RKO (cell line): ENCODE measurements at regions not wholly inside any gene's neighbourhood (a gene's known extent, or its start where the extent isn't known, plus 50 kb on each side); places are given as distances from the start of the nearest gene placed in this dataset.
"Not testable (repeated sequence)": the region's sequence is repeated elsewhere in the genome, so short reads cannot be mapped to it uniquely, and the experiment has no call there.

ENCODE experiments used
- DNase-seq: peaks from one replicate; pipeline ENCODE4 v3.0.0-alpha.2; 2016; ENCODE audit warnings: low spot score

DNA sequence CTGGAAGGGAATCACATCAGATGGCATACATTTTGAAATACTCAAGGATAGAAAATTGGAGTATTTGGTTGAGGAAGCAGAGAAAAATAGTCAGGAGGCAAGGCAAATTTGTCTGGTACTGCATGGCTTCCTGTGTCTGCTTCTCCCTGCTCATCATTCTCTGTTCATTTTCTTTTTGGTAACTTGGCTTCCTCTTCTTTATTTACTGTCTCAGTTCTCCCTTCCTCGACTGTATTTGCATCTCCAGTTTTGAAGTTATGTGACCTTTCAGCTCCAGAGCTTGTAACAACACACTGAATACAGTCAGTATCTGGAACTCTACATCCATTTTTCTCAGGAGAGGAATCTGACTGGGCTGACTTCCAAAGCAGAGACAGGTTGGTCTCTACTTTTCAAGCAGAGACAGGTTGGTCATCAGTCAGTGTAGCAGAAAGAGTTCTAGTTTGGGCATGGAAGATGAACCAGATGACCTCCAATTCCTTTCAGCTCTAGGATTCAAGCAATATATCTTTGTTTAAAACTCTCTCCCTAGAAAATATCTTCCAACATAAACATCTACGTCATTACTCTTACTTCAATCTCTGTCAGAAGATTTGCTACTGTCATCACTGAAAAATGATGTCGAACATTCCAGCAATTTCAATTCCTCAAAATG is 571.2 kb downstream of the ADGRL2 start:
- DNase-seq: no peak

DNA sequence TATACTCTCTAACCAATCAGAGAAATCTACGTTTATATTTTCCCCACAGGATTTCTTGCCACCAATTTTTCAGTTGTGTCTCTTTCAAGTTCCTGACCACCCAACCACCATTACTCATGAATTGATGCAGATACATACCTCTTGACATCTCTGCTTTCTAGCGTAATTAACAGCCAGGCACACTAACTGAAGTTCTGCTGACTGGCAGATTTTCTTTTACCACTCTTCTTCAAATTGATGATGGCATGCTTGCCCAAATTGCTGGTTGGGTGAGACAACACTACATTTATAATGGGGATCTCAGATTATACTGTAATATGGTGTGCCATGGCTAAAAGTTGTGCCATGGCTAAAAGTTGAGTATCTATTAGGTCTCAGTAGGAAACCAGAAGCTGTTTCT is 566.7 kb downstream of the ADGRL2 start:
- no peak for DNase-seq

DNA sequence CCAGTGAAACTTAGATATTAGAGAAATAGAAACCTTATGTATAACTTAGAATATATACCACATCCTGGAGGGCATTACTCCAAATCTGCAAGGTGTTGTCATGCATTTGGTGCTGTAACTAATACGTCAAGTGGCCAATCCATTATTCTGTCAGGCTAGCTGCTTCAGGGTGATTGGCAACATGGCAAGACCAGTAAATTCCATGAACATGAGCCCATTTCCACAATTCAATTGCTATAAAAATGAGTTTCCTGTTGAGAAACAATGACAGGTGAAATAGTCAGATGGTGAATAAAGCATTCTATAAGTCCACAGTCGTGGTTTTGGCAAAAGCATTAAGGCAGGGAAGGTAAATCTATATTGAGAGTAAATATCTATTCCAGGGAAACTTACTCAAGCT is 566.0 kb downstream of the ADGRL2 start:
- DNase-seq: no peak

DNA sequence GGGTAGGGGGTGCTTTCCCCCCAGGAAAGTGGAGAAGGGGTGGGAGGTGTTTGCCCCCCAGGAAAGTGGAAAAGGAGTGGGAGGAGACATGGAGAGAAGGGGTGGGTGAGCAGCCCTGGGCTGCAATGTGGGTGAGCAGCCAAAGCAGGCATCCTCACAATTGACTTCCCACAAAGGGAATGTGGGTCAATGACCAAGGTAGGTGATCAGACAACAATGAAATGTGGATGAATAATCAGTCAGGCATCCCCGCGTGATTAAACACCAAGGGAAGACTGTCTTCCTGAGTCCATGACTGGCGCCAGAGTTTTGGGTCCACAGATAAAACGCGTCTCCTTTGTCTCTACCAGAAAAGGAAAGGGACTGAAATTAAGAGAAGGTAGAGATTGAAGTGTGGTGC is 558.8 kb downstream of the ADGRL2 start:
- DNase-seq: not testable (repeated sequence)

DNA sequence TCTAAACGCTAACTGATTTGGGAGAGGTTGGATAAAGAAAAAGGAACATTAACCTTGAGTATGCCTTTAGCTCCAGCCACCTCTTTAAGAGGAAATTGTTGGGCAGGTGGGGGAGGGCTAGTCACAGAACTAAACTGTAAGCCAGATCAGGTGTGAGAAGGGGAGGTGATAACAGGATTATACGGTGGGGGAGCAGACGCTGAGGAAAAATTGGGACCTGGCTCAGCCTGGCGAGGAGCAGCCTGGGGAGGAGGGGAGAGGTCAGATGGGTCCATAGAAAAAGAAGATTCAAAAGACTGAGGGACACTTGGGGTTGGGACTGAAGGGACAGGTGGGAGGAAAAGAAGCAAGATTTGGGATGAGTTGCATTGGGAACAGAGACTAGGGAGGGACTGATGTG is 558.0 kb downstream of the ADGRL2 start:
- DNase-seq: not testable (repeated sequence)

DNA sequence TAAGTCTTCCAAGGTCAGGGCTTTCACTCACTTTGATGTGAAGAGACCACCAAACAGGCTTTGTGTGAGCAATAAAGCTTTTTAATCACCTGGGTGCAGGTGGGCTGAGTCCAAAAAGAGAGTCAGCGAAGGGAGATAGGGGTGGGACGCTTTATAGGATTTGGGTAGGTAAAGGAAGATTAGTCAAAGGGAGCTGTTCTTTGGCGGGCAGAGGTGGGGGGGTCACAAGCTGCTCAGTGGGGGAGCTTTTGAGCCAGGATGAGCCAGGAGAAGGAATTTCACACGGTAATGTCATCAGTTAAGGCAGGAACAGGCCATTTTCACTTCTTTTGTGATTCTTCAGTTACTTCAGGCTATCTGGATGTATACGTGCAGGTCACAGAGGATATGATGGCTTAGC is 553.8 kb downstream of the ADGRL2 start:
- DNase-seq: not testable (repeated sequence)

DNA sequence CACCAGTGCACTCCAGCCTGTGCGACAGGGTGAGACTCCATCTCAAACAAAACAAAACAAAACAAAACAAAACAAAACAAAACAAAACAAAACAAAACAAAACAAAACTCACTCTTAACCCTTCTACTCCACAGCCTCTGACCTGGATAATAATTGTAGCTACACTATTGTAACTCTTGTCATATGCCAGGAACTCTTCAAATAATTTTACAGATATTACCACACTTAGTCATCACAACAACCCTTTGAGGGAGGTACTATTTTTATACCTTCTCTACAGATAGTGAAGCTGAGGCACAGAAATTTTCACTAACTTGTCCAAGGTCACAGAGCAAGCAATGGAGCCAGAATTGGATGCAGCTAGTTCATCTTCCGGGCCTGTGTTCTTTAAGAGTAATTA is 547.8 kb downstream of the ADGRL2 start:
- DNase-seq: no peak

DNA sequence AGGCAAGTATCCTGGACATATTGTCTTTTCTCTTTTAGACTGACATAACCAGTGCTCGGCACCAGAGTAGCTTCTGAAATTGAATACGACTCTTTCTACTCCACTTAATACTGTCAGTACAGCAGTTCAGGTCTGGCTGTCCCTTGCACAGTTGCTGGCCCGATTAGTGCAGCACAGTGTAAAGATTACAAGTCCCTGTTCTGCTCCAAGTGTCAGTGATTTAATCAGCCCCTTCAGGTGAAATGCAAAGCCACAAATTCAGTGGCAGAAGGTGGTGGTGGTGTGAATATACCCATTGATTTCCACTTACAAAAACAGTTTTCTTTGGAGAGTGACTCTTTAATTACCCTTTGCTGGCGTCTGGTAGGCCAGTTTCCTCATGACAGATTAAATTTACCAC is 545.4 kb downstream of the ADGRL2 start:
- DNase-seq: no peak

DNA sequence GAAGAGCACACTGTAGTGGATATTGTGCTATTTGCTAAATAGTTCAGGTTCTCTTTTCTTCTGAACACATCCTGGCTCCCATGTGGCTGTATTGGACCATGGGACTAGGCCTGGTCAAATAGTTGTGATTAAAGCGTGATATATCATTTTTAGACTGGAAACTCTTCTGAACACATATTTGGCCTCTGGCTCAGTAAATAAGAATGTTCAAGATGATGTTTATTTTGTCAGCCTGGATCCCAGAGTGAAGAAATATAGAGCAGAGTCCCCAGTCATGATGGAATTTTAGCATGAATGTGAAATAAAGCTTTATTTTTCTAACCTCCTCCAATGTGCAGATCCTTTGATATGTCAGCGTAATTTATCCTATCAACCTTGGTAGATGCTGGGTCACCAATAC is 542.6 kb downstream of the ADGRL2 start:
- DNase-seq: no peak

DNA sequence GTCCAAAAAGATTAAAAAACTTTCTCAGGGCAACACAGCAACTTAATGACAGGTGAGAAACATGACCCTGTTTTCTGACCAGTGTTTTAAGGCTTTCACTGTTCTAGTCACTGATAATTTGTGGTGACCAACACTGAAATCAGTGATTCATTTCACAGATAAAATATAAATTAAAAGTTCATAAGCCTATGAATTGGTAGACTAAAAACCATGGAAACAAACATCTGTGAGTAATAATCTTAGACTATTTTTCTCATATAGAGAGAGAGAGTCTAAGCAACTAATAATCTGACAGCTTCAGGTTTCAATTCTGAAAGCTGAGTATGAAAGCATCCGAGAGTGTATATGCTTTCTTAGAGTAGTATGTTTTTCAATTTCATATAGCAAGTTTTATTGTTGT is 536.9 kb downstream of the ADGRL2 start:
- no peak for DNase-seq

DNA sequence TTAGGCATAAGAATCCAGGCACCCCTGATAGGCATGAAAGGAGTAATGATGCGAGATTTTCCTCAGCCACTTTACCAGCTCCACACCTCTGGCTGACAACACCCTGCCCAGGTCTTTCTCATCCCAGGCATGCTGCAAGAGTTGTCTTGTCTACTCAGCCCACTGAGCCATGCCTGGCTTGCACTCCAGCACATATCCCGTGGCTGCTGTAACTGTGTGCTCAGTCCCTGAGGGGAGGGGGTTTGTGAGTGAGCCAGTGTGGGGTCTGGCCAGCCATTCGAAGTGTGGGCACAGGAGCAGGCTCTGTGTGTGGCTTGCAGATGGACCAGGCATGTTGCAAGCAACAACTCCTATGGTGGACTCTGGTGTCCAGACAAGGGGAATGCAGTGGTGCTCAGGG is 529.6 kb downstream of the ADGRL2 start:
- DNase-seq: no peak

DNA sequence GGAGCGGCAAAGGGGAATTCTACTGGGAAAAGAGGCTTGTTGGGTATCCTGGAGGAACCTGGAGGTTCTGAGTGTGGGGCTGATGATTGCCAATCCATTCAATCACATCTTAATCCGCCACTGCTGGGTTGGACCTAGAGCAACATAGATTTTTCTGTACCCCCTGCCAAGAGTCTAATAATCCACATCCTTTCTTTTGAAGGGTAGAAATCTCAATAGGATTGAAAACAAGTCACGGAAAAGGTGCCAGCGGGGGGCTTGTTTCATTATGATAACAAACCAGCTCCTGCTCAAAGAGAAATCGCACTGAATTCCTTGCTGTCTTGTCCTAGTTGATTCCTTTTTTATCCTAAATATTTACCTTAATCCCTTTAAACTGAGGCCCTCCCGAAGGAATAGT is 528.5 kb downstream of the ADGRL2 start:
- DNase-seq: no peak

DNA sequence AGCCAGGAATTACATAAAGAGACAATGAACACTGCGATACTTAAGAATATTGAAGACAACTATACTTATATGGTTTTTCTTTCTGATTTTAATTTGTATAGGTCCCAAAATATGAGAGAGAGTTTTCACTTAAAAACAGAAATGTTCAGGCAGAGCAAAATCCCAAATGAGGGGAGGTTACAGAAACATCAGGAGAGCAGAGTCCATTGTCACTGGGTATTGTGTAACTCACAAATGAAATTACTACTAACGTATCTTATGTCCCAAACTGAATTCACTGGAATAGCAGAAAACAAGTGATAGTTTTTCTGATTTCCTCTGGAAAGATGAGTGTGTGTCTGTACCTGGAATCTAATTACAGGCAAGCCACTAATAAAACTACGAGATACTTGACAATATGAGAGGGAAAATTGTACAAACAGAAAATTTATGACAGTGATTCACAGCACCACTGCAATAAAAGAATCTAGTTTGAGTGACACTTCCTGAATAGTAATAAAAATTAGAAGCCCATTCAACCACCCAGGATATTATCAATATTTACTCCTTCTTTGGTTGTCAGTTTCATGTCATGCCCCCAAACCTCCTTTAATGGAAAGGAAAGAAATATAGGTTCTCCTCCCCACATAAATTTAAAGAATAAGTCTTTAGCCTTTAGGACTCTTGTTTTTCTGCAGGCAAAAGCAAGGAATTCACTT is 522.6 kb downstream of the ADGRL2 start:
- DNase-seq: no peak

DNA sequence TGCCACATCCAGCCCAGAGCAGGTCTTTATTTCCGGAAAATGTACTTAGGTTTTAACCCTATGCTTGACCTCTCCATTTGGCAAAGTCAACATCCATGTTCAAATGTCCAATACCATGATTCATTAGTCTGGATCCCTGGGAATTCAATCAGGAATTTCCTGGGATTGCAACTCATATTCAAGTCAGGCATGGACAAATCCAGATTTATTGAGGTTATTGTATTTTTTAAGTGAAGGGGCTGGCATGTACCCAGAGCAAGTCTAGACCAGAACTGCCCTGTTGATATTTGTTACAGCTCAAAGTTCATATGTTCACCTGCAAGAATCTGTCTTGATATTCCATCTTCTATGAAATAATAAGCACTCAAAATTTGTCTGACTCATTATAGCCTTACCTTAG is 521.1 kb downstream of the ADGRL2 start:
- no peak for DNase-seq

DNA sequence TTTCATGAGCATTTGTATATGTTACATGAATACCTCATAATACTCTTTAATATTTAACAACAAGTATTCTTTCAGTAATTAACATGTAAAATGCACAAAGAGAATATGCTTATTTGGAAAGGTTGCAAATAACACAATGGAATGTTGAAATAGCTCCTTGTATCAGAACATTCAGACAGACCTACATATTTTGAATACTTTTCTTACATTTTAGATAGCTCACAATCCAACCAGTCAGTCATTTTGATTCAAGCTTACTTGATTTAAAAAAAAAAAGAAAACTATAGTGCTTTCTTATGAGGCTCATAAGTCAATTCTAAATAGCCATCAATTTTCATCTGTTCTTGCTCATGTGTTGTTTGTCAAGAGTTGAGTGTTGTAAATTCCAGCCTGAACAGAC is 518.8 kb downstream of the ADGRL2 start:
- DNase-seq: no peak

DNA sequence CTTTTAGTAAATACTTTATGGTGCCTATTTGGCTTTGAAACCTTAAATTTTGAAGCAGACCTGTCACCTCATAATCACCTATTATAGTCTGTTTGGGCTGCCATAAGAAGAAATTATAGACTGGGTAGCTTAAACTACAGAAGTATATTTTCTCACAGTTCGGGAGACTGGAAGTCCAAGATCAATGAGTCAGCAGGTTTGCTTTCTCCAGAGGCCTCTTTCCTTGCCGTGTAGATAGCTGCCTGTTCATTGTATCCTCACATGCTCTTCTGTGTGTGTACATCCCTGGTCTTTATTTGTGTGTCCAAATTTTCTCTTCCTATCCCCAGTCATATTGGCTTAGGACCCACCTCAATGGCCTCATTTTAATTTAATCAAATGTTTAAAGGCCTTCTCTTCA is 518.2 kb downstream of the ADGRL2 start:
- no peak for DNase-seq

DNA sequence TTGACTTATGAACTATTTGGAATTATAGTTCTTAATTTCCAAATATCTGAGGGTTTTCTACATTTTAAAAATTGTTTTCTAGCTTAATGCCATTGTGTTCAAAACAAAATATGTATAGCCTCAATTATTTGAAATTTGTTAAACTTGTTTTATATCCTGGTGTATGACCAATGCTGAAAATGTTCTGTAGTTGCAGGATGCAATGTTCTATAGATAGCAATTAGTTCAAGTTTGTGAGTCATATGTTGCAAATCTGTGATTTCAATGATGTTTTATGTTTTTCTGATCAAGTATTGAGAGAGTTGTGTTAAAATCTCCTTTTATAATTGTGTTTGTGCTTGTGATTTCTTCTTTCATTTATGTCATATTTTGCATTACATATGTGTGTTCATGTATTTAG is 517.5 kb downstream of the ADGRL2 start:
- no peak for DNase-seq

DNA sequence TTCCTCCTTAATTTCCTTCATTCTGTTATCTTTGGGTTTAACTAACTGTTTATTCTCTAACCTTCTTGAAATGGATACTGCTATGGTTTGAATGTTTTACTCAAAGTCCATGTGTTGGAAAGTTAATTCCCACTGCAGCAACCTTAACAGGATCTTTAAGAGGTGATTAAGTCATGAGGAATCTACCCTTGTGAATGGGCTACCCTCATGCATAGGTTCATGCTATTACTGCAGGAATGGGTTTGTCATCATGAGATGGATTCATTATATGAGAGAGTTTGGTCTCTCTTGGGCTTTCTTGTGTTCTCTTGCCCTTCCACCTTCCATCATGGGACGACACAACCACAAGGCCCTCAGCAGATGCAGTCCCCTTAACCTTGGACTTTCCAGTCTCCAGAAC is 516.9 kb downstream of the ADGRL2 start:
- peak; percentile 1 for DNase-seq

DNA sequence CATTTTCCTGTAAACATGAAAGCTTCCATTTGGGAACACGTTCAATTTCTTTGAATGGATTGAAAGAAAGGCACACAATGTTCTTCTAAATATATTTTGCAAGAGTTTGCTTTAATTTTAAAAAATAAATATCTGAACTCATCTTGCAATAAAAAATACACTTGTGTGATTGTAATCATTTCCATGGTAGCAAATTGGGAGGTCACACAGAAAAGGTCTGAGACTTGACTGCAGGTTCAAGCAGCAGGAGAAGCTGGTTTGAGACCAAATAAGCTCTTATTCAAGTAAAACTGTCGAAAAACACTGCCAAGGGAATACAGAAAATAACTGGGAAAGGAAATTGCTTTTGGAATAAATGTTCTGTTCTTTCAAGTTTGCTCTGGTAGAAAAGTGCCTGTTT is 498.9 kb downstream of the ADGRL2 start:
- DNase-seq: no peak

DNA sequence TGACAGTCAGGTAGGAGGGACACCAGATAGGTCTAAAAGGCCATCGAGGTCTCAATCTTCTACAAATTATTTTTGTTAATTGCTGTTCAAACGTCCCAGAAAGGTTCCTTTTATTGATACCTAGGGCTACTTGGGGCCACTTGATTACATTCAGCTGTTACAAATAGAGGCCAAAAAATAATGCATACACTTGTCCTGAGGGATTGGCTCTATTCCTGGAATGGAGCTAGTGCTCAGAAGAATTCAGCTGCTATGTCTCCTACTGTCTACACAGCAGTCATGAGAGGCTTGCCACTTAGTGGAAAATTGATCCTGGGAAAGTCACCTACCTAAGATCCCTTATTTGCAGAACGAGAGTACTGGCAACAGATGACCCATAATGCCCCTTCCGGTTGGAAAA is 498.3 kb downstream of the ADGRL2 start:
- DNase-seq: no peak

DNA sequence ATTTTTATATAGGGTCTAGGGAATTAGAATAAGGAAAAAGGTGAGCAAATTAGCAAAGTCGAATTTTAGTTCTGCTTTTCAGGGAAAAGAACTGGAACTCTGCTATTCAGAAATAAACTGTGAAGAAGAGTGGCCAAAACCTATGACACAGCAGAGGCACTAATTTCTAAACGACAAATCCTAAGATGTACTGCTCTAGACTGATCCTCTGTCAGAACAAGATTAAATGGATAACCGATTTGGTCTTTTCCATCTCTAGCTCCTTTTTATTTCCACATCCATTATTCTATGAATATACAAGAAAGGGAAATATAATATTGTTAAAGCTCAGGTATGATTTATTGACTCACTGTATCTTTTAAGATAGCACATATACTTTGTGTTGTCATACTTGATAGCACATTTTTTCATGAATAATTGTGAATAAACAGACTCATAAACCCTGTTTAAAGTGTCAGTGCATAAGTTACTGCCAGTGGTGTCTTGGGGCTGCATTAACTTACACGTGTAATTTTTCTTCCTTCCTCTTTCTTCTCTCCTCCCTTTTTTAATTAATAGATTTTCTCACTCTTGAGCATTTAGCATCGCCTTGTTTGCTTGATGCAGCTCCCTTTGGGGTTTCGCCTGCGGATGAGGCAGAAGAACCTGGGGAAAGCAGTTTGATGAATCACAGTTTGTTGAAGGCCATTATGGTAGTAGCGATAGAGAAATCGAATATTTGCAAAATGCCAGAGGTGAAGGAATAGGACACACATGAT is 496.6 kb downstream of the ADGRL2 start:
- no peak for DNase-seq

DNA sequence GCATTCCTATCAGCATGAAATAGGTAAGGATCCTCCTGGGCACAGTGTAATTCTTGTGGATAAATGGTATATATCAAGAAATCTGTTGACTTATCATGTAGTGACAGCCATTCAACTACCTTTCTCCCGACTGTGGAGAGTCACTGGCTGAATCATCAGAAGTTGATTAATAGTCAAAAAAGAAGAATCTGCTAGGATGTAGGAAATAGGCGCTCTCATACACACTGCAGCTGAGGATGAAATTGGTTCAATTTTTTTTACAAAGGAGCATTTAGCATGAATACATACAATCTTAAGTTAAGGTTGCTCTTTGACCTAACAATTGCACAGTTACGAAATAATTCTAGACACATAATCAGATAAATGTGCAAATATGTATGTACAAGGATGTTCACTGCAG is 486.8 kb downstream of the ADGRL2 start:
- DNase-seq: no peak

DNA sequence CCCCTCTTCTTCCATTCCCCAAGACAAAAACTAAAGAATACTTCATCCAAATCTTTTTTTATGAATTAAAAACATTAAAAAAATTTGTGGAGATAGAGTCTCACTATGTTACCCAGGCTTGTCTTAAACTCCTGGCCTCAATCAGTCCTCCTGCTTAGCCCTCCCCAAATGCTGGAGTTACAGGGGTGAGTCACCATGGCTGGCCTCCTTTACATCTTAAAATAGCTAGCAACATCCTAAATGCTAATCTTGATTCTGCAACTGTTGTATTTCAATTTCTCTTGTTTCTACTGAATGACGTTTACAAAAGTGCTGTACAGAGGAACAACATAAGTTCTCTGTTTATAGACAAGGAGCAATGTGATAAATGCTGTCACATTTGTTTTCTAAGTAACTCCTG is 483.5 kb downstream of the ADGRL2 start:
- DNase-seq: no peak
